PC-9 (cell line): ENCODE measurements at regions not wholly inside any gene's neighbourhood (a gene's known extent, or its start where the extent isn't known, plus 50 kb on each side); places are given as distances from the start of the nearest gene placed in this dataset.

Source experiments
- EZH2 ChIP-seq: fragments of 200-600 bp; sonication (generic); IDR thresholded peaks from 2 replicates; pipeline ENCODE4 v1.8.0; 2017; ENCODE audit warnings: antibody characterized with exemption, low read depth
- TF ChIP-seq, protein P1 (sequence below): fragments of 200-600 bp; sonication (generic); conservative IDR thresholded peaks from 2 replicates; pipeline ENCODE4 v1.6.1; 2017; ENCODE audit warnings: mixed run types, antibody characterized with exemption, mild to moderate bottlenecking, moderate library complexity

DNA sequence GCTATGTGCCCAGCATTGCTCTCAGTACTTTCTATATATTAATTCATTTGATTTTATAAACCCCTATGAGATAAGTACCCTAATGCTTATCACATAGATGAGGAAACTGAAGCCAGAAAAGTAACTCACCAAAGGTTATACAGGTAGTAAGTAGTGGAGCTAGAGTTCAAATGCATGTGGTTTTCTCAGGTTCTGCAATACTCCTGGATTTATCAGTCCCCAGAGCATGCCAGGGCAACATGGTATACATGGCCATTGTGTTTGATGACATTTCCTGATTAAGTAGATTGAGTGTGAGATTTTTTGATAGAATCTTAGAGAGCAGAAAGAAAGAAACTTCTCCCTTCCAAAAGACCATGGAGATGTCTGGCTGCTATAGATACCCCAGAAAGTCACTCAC is 233.1 kb downstream of the IKZF2 start:
- TF ChIP-seq, protein P1, sequence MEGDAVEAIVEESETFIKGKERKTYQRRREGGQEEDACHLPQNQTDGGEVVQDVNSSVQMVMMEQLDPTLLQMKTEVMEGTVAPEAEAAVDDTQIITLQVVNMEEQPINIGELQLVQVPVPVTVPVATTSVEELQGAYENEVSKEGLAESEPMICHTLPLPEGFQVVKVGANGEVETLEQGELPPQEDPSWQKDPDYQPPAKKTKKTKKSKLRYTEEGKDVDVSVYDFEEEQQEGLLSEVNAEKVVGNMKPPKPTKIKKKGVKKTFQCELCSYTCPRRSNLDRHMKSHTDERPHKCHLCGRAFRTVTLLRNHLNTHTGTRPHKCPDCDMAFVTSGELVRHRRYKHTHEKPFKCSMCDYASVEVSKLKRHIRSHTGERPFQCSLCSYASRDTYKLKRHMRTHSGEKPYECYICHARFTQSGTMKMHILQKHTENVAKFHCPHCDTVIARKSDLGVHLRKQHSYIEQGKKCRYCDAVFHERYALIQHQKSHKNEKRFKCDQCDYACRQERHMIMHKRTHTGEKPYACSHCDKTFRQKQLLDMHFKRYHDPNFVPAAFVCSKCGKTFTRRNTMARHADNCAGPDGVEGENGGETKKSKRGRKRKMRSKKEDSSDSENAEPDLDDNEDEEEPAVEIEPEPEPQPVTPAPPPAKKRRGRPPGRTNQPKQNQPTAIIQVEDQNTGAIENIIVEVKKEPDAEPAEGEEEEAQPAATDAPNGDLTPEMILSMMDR = no peak
- TF ChIP-seq EZH2 = no peak
